ENCODE measurements at regions not wholly inside any gene's neighbourhood (a gene's known extent, or its start where the extent isn't known, plus 50 kb on each side); places are given as distances from the start of the nearest gene placed in this dataset.
A peak's percentile ranks its signal among the peaks of the same experiment; 100 is the strongest.

DNA sequence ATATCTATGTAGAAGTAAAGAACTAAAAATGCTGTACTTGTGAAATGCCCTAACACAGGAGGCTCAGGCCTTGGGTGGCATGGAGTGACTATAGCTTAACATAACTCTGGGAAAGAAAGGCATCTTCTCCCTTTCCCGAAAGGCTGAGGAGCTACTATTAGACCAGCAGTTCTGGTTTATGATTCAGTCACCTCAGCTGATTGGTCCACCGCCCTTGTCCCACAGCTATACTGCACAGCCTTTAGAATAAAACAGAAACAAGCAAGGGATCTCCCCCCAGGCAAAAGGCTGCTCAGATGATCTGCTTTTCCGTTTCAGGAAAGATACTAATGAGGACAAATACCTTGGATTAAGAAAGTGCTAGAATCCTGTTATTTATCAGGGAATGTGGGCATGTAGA, 171.3 kb downstream of the SNCA start:
- Mint-ChIP-seq H3K27ac (no peak overlapping the region), H3K9me3 (no peaks in the 10 kb centered on the region), H3K27me3 (peaks cover 16% of the 10 kb centered on the region), H3K4me3 (no peak overlapping the region), H3K4me1 (no peaks in the 10 kb centered on the region)
- ATAC-seq (no peak), DNase-seq (no peak)

DNA sequence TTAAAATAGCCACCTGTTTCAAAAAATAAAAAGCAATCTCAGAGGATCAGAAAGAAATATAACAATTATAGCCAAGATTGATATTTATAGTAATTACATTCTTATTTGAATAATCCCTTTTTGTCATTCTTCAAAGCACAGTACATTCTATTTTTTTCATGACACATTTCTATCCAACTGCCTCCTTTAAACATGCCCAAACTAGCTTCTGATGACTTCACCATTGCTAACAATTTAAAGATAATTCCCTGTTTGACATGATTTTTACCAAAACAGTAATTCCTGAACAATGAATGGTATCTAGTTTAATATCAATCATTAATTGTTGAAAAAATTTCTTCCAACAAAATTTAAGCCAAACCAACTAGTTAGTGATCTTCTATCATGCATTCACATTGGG, 172.4 kb downstream of the SNCA start:
- no peak for ATAC-seq

DNA sequence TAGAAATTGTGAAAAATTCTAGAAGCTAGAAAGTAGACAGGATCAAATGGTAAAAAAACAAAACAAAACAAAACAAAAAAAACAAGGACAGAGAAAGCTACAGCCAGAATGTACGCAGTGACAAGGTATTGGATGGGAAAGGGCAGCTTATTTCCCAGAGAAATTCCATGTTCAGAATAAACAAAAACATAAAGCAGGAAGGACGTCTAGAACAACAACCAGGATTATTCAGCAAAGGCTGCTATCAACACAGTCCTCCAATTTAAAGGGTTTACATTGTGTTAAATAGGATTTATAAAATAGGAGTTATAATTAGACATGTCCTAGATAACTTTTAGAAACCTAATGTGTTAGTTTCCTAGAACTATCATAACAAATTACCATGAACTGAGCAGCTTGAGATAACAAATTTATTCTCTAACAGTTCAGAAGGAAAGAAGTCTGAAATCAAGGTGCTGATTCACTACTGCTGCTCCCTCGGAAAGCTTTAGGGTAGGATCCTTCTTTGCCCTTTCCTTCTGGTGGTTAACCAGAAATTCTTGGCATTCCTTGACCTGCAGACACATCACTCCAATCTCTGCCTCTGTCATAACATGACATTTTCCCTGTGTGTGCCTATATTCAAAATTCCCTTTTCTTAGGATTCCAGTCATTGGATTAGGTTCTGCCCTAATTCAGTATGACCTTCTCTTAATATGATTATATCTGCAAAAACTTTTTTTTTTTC, 175.6 kb downstream of the SNCA start:
- ATAC-seq (no peak), DNase-seq (no peak)
- Mint-ChIP-seq H3K4me3 (no peak overlapping the region), H3K4me1 (no peaks in the 10 kb centered on the region), H3K27ac (no peak overlapping the region), H3K9me3 (no peaks in the 10 kb centered on the region), H3K27me3 (no peaks in the 10 kb centered on the region)

More for the DNA sequence above, 172.4 kb downstream of the SNCA start:
- DNase-seq = no peak
- Mint-ChIP-seq H3K27me3 (peaks cover 6% of the 10 kb centered on the region), H3K4me1 (no peaks in the 10 kb centered on the region), H3K4me3 (no peak overlapping the region), H3K9me3 (no peaks in the 10 kb centered on the region), H3K27ac (no peak overlapping the region)

DNA sequence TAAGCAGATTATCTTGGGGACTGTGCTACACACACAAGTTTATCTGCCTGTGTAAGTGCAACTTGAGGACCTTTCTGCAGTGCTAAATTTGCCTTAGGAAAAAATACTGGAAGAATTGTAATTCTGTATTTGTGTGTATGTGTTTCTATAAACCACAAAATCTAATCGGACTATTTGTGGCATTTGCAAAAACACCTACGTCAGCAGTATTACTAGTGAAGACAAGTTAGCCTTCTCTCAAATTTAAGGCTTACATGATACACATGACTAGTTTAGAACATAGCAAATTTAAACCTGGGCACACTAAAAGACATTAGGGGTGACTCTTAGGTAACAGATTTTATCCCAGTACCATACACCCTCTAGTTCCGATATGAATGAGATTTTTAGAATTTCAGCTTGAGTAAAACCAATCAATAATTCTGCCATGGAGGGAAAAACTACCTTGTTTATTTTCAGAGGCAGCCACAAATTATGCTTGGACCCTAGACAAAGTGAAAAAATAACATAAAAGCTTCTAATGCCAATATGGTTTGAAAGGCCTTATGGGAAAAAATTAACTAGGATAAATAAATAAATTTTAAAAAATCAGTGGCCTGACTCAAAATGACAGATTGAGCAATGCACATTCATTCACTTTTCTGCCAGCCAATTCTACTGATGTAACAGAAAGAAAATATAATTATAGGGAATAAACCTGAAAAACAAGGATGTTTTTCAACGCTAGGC, 176.4 kb downstream of the SNCA start:
- no peaks in the 10 kb centered on the region for H3K9me3 Mint-ChIP-seq
- no peak for DNase-seq
- no peaks in the 10 kb centered on the region for H3K4me1 Mint-ChIP-seq
- no peak for ATAC-seq
- no peaks in the 10 kb centered on the region for H3K27me3 Mint-ChIP-seq
- H3K4me3 Mint-ChIP-seq = no peak overlapping the region
- H3K27ac Mint-ChIP-seq = no peak overlapping the region

DNA sequence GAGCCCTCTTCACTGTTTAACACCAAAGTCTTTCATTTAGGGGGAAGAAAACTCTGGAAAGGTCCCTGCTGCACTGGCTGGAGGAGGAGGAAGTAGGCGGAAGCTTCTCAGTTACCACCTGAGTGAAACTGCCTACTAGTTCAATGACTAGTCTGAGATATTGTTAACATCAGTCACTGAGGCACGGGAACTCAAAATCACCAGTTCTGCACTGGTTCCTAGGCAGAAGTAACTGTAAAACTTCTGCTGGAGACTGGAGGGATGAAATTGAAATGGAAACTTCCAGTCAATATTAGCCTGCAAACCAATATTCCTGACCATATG, 178.3 kb downstream of the SNCA start:
- Mint-ChIP-seq H3K4me1 (no peaks in the 10 kb centered on the region), H3K9me3 (no peaks in the 10 kb centered on the region), H3K4me3 (no peak overlapping the region), H3K27ac (no peak overlapping the region), H3K27me3 (no peaks in the 10 kb centered on the region)
- ATAC-seq (no peak), DNase-seq (no peak)

DNA sequence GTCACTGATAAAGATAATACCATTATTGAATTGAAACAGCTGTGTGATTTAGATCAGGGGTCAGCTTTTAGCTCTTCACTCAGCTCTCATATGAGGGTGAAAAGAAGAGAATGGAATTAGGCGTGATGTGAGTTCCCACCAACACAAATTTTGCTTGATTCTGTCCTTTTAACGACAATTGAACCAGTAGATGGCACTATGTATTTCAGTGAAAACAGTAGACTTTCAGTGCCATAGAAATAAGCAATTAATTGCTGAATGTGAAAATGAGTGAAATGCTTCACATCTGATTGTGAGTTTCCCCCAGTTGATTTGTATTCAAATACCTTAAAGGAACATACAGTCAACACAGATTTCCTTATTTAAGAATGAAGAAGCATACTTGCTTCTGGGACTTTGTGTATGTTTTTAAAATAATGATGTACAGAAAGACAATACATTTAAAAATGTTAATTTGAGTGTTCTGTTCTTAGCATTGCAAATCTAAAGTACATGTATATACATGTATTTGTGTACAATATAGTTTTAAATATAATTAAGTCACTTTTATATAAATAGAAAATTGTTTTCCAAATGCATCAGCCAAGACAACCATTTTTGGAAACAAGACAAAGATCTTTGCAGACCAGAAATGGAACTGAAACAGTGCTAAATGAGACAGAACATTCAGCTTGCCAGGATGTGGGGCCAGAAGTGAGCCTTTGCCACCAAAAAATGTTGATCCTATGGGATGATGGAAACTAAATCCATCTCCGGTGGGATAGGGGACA, 178.8 kb downstream of the SNCA start:
- no peak overlapping the region for H3K27ac Mint-ChIP-seq
- DNase-seq = no peak
- H3K9me3 Mint-ChIP-seq = no peaks in the 10 kb centered on the region
- no peak overlapping the region for H3K4me3 Mint-ChIP-seq
- H3K4me1 Mint-ChIP-seq = no peaks in the 10 kb centered on the region
- H3K27me3 Mint-ChIP-seq = no peaks in the 10 kb centered on the region
- ATAC-seq = no peak

DNA sequence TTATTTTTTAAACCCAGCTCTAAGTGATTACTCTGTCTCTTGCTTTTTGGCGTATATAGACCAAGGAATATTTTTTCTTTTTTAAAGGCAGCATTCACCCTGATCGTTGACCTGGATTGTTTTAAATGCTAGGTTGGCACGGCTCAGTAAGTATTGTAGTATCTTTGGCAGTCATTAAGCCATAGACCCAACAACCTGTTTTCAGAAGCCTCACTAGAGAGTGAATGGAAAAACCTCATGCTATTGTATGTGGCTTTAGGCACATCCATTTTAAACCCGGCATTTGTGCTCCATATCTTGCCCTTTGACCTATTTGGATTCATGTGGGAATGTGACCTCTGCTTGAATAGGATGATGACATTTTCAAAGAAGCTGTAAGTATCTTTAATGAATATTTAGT, 183.9 kb downstream of the SNCA start:
- DNase-seq (no peak), ATAC-seq (no peak)
- Mint-ChIP-seq H3K4me3 (no peak overlapping the region), H3K27me3 (no peaks in the 10 kb centered on the region), H3K27ac (no peak overlapping the region), H3K9me3 (no peaks in the 10 kb centered on the region), H3K4me1 (no peaks in the 10 kb centered on the region)

DNA sequence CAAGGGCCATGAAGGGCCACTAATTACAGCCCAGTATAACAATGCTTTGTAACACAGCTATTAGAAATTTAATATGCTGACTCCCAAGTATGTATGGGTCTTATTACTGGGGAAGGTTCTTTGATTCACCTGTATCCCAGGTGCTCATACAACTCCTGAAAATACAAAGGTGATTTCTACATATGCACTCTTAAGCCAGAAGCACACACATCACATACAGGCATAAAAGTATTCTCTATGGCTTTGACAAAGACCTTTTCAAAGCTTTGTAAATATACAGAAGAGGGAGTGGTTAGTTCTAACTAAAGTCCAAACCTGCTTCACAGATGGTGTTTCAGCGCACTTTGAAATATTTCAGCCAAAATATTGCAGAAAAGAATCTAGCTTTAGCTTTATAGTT, 191.5 kb downstream of the SNCA start:
- H3K27me3 Mint-ChIP-seq = no peaks in the 10 kb centered on the region
- H3K9me3 Mint-ChIP-seq = no peaks in the 10 kb centered on the region
- H3K27ac Mint-ChIP-seq = no peak overlapping the region
- H3K4me3 Mint-ChIP-seq = no peak overlapping the region
- no peaks in the 10 kb centered on the region for H3K4me1 Mint-ChIP-seq
- no peak for DNase-seq
- ATAC-seq = no peak

DNA sequence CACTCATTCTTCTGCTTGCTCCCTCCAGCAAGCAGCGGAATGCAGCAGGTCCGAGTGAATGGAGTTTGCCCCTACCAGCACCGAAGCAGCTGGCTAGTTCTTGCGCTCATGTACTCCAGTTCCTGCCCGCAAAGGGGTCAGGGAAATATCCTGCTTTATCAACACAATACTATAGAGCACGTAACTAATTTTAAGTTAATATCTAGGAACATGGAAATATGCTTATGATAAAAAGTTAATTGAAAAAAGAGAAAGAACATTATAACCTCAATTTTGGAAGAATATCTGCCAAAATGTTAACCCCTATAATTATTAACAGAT, 195.6 kb downstream of the SNCA start:
- Mint-ChIP-seq H3K27me3 (no peaks in the 10 kb centered on the region), H3K27ac (no peak overlapping the region), H3K4me1 (no peaks in the 10 kb centered on the region), H3K9me3 (no peaks in the 10 kb centered on the region), H3K4me3 (no peak overlapping the region)
- ATAC-seq (no peak), DNase-seq (no peak)

DNA sequence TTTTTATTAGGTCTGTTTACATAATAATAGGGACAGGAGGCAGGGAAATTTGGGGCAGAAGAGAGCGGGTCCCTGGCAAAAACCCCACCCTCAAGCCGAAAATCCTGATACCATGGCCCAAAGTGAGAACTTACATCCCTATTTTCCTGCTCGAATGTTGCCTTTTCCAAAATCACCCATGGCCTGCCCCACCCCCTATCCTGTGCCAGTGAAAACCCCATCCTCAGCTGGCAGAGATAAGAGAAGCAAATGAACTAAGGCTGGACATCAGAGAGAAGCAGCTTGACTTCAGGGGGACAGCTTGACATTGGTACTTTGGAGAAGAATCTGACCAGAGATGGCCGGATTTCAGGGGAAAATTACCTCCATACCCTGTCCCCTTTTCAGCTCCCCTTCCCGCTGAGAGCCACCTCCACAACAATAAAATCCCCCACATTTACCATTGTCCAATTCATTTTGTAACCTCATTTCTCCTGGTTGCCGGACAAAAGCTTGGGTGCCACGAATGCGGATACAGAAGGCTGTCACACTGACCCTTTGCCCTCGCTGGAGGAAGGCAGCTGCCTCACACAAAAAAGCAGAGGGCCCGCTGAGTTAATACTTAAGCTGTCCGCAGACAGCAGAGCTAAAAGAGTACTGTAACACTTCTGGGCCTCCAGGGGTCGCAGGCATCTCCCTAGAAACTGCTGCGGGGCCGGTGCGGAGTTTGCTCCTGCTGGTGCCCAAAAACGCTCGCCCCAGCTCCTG, 196.2 kb downstream of the SNCA start:
- DNase-seq (no peak), ATAC-seq (no peak)
- Mint-ChIP-seq H3K4me3 (no peak overlapping the region), H3K27me3 (no peaks in the 10 kb centered on the region), H3K4me1 (no peaks in the 10 kb centered on the region), H3K9me3 (no peaks in the 10 kb centered on the region), H3K27ac (no peak overlapping the region)

DNA sequence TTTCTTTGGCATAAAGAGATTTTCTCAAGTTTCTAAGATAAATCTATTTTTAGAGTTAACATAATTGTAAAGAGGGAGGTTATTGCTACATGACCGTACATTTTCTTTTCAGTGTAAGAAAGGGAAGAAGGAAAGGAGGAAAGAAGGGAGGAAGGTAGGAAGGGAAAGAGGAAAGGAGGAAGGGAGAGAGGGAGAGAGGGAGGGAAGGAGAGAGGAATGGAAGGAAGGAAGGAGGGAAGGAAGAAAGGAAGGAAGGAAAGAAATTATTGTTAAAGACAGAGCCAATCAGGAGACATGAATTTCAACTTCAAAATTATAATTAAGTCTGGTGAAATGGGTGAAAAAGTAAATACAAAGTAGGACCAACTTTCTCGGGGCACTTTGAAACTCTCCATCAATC, 197.6 kb downstream of the SNCA start:
- DNase-seq (no peak), ATAC-seq (no peak)
- Mint-ChIP-seq H3K4me3 (no peak overlapping the region), H3K27me3 (no peaks in the 10 kb centered on the region), H3K4me1 (no peaks in the 10 kb centered on the region), H3K9me3 (no peaks in the 10 kb centered on the region), H3K27ac (no peak overlapping the region)

DNA sequence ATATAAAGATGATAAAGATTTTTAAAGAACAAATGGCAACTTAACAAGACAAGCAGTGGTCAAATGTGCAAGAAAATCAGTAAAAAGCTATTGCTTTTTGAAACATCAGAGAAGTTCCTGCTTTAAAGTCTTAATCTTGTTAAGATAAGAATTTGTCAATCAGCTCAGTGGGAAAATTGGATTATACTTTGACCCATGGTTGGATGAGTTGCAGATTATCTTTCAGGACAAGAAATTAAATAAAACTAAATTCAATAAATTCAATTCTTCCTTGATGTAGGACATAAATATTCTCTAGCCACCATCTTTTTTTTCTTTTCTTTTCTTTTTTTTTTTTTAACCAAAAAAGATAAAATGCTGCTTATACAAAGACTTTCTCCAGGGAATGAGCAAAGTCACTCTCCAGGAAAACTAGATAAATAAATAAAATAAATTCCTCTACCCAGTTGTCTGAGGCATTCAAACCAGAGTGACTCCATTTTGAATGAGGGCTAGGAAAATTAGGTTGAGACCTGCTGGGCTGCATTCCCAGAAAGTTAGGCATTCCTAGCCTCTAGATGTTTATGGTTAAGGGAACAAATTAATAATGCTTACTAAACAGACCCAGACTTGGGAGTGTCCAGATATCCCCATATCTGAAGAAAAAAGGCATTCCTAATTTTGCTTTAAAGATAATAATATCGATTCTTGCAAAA, 211.2 kb downstream of the SNCA start:
- Mint-ChIP-seq H3K9me3 (no peaks in the 10 kb centered on the region), H3K4me1 (no peaks in the 10 kb centered on the region), H3K4me3 (no peak overlapping the region), H3K27me3 (peaks cover 8% of the 10 kb centered on the region), H3K27ac (no peak overlapping the region)
- ATAC-seq = no peak
- no peak for DNase-seq

DNA sequence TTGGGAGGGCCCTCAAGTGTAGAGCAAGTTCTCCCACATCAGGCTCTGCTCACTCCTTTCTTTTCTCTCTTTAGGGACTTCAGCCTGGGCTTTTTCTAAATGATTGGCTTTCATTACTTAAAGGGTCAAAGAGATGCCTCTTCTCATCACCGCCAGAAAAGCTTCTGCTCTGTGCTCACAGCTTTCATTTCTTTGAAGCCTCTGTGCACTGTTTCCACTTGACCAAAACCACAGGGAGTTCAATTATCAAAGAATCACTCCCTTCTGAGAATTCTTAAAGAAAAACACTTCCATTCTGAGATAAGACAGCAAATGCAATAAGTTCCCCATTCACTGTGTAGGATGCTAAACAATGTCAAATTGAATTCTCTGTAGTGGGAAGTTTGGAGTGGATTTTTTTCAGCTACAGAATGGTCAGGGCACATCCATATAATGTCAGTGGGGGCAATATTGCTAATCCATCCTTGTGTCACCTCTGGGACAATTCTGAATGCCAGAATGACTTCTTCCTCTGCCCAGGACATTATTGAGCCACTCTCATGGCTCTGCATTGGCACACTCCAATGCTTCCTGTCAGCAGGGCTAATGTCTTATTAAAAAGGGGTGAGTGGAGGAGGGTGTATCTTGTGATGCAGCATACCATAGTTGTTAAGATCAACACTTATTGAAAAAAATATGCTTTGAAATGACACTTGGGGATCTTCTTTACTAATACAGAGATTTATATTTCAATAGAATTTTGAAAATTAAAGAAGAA, 217.6 kb downstream of the SNCA start:
- DNase-seq (peak in 1 of 2 donors; percentile 10), ATAC-seq (peak; percentile 88)
- H3K27me3 Mint-ChIP-seq = no peaks in the 10 kb centered on the region
- H3K4me3 Mint-ChIP-seq = peak overlapping the region; percentile 62 to 73
- H3K4me1 Mint-ChIP-seq = peaks cover 11% of the 10 kb centered on the region
- H3K27ac Mint-ChIP-seq = peak overlapping the region; percentile 51 to 92
- H3K9me3 Mint-ChIP-seq = no peaks in the 10 kb centered on the region

DNA sequence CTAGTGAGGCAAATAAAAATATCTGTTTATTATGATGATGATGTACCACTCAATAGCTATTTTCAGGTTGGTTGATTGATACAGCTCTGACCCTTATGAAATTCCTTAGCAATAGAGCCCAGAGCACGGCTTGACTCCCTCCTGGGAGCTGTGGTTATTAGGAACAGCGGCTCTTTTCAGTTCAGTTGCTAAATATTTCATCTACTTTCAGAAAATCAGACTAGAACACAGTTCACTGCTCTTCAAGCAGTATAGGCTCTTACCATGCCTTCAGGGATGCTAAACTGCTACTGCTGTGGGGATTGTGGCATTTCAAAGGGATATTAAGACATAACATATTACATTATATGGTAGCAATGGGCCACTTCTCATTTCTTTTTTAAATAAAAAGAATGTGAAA, 218.8 kb downstream of the SNCA start:
- Mint-ChIP-seq H3K9me3 (no peaks in the 10 kb centered on the region), H3K4me3 (no peak overlapping the region), H3K27me3 (no peaks in the 10 kb centered on the region), H3K4me1 (peaks cover 11% of the 10 kb centered on the region), H3K27ac (no peak overlapping the region)
- no peak for ATAC-seq
- DNase-seq = no peak

DNA sequence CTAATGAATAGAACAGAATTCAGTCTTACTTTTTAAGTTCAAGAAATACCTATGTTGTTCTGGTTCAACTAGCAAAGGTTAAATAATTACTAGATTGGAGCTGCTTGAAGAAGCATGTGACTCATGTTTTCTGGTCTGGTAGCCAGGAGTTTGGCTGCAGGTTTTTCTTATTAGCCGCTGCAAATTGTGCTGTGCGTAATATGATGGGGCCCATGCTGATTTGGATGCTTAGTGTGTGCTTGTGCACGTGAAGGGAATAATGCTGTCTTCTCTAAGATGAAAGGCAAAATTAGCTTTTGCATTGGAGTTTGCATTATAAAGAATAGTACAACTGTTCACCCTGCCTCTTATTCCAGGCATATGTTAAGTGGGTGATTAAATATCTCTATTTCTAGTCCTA, 219.6 kb downstream of the SNCA start:
- H3K27me3 Mint-ChIP-seq = no peaks in the 10 kb centered on the region
- ATAC-seq = no peak
- no peak for DNase-seq
- peaks cover 11% of the 10 kb centered on the region for H3K4me1 Mint-ChIP-seq
- no peak overlapping the region for H3K27ac Mint-ChIP-seq
- no peaks in the 10 kb centered on the region for H3K9me3 Mint-ChIP-seq
- H3K4me3 Mint-ChIP-seq = no peak overlapping the region

Measured in stimulated activated naive CD8-positive, alpha-beta T cell treated with anti-CD3 and anti-CD28 coated beads, Interleukin-15, amount 100 ng/mL, for 72 hours (primary cell).